Trophoblast cell (in vitro differentiated cells and primary cell): ENCODE measurements at regions not wholly inside any gene's neighbourhood (a gene's known extent, or its start where the extent isn't known, plus 50 kb on each side); places are given as distances from the start of the nearest gene placed in this dataset.
A peak's percentile ranks its signal among the peaks of the same experiment; 100 is the strongest.
"Not testable (repeated sequence)": the region's sequence is repeated elsewhere in the genome, so short reads cannot be mapped to it uniquely, and the experiment has no call there.

Source experiments
- DNase-seq, 2 donors: peaks; one replicate each; pipeline ENCODE4 v3.0.0-alpha.2; 2016
- H2AFZ ChIP-seq: 2 replicates; pipeline ENCODE4 v1.6.1; 2013; ENCODE audit warnings: low read length, moderate library complexity, mild to moderate bottlenecking; ENCODE audit not compliant: insufficient read depth, poor library complexity
- H2AK5ac ChIP-seq: 2 replicates; pipeline ENCODE4 v1.6.1; 2013; ENCODE audit warnings: mild to moderate bottlenecking, low read length
- H2BK120ac ChIP-seq: 2 replicates; pipeline ENCODE4 v1.6.1; 2013; ENCODE audit warnings: low read length, mild to moderate bottlenecking, moderate library complexity; ENCODE audit not compliant: insufficient read depth, poor library complexity
- H2BK12ac ChIP-seq: 2 replicates; pipeline ENCODE4 v1.6.1; 2013; ENCODE audit warnings: mild to moderate bottlenecking, low read length, moderate library complexity
- H2BK5ac ChIP-seq: 2 replicates; pipeline ENCODE4 v1.6.1; 2013; ENCODE audit warnings: low read length, low read depth, moderate library complexity, mild to moderate bottlenecking; ENCODE audit not compliant: poor library complexity
- H3K14ac ChIP-seq: 2 replicates; pipeline ENCODE4 v1.6.1; 2013; ENCODE audit warnings: mild to moderate bottlenecking, low read length
- H3K18ac ChIP-seq: 2 replicates; pipeline ENCODE4 v1.6.1; 2013; ENCODE audit warnings: mild to moderate bottlenecking, low read length
- H3K23ac ChIP-seq: 2 replicates; pipeline ENCODE4 v1.6.1; 2013; ENCODE audit warnings: low read length
- H3K27ac ChIP-seq: 2 replicates; pipeline ENCODE4 v1.5.1; 2013; ENCODE audit warnings: low read depth, mild to moderate bottlenecking, inconsistent platforms, low read length, moderate library complexity
- H3K27me3 ChIP-seq: 2 replicates; pipeline ENCODE4 v1.6.1; 2013; ENCODE audit warnings: inconsistent platforms, mild to moderate bottlenecking, low read length, moderate library complexity; ENCODE audit not compliant: insufficient read depth
- H3K36me3 ChIP-seq, 2 experiments: 1 replicate in 1 of 2; 2 replicates in 1 of 2; pipeline ENCODE4 v1.6.1; 2013; ENCODE audit warnings: low read length in 2 of 2, mild to moderate bottlenecking in 2 of 2, moderate library complexity in 1 of 2; ENCODE audit not compliant: insufficient read depth in 2 of 2, control insufficient read depth in 1 of 2
- H3K4ac ChIP-seq: 2 replicates; pipeline ENCODE4 v1.6.1; 2013; ENCODE audit warnings: low read depth, mild to moderate bottlenecking, low read length, moderate library complexity
- H3K4me1 ChIP-seq, 2 experiments: 1 replicate in 1 of 2; 2 replicates in 1 of 2; pipeline ENCODE4 v1.6.1; 2013; ENCODE audit warnings: low read length in 2 of 2, mild to moderate bottlenecking in 2 of 2, moderate library complexity in 1 of 2; ENCODE audit not compliant: insufficient read depth in 2 of 2, control insufficient read depth in 1 of 2
- H3K4me2 ChIP-seq: 2 replicates; pipeline ENCODE4 v1.6.1; 2013; ENCODE audit warnings: inconsistent platforms, mild to moderate bottlenecking, low read length, moderate library complexity
- H3K4me3 ChIP-seq: 2 replicates; pipeline ENCODE4 v1.5.1; 2013; ENCODE audit warnings: mild to moderate bottlenecking, low read depth, low read length, inconsistent platforms
- H3K79me1 ChIP-seq: one replicate; pipeline ENCODE4 v1.6.1; 2013; ENCODE audit warnings: low read length
- H3K79me2 ChIP-seq: 2 replicates; pipeline ENCODE4 v1.6.1; 2013; ENCODE audit warnings: low read length, mild to moderate bottlenecking; ENCODE audit not compliant: control insufficient read depth, insufficient read depth, poor library complexity
- H3K9ac ChIP-seq: 2 replicates; pipeline ENCODE4 v1.6.1; 2013; ENCODE audit warnings: mild to moderate bottlenecking, low read length
- H3K9me3 ChIP-seq: 2 replicates; pipeline ENCODE4 v1.6.1; 2013; ENCODE audit warnings: low read depth, mild to moderate bottlenecking, control low read depth, inconsistent platforms, low read length; ENCODE audit not compliant: insufficient read depth
- H4K12ac ChIP-seq: 2 replicates; pipeline ENCODE4 v1.6.1; 2013; ENCODE audit warnings: low read depth, mild to moderate bottlenecking, low read length, moderate library complexity
- H4K8ac ChIP-seq: 2 replicates; pipeline ENCODE4 v1.6.1; 2013; ENCODE audit warnings: low read depth, mild to moderate bottlenecking, low read length, moderate library complexity
- H4K91ac ChIP-seq: one replicate; pipeline ENCODE4 v1.6.1; 2013; ENCODE audit warnings: low read depth, mild to moderate bottlenecking, low read length, moderate library complexity
- WGBS: extraction: QIAGEN DNeasy Blood & Tissue Kit; methylation state at CpG from one replicate; pipeline ENCODE4 v1.1.7; 2013; ENCODE audit warnings: missing lambda C conversion rate; ENCODE audit not compliant: insufficient read length, insufficient coverage; ENCODE audit errors: extremely low coverage; 5-methylcytosine and 5-hydroxymethylcytosine counted together

DNA sequence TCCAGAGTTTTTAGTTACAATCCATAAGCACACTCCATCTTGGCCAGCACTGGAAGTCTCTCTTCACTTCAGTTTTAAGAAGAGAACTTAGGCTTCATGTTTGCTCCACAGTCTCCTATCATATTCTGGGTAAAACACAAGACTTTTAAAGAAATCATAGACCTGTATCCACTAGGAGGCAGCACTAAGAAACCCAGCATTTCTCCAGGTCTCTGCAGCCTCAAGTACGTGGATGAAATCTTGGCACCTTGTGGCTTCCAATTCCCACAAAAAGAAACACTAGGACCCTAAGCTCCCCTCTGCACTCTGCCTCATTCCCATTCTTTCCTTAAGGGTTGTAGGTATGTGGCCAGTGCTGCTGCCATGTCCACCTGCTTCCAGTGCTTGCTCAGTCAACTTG, 367.3 kb upstream of the CASK start:
- Histone ChIP-seq H3K23ac (no peak overlapping the region), H2AFZ (no peak overlapping the region), H3K79me1 (no peaks in the 10 kb centered on the region), H3K79me2 (no peaks in the 10 kb centered on the region), H3K14ac (no peak overlapping the region), H3K36me3 (no peaks in the 10 kb centered on the region), H4K8ac (no peak overlapping the region), H3K9ac (no peak overlapping the region), H3K4me3 (no peak overlapping the region), H2BK12ac (no peak overlapping the region), H4K91ac (no peak overlapping the region), H3K4me2 (no peak overlapping the region), H3K4ac (no peak overlapping the region), H4K12ac (no peak overlapping the region), H3K4me1 (no peaks in the 10 kb centered on the region), H2AK5ac (no peak overlapping the region), H2BK5ac (no peak overlapping the region), H3K27ac (no peak overlapping the region), H3K9me3 (no peaks in the 10 kb centered on the region), H2BK120ac (no peak overlapping the region), H3K18ac (no peak overlapping the region), H3K27me3 (no peaks in the 10 kb centered on the region)
- no CpG with 5 or more reads among the region's 1 CpG for WGBS
- peak in 1 of 2 donors; percentile 20 for DNase-seq

- no peak overlapping the region for H3K9ac ChIP-seq
- no peak overlapping the region for H2AK5ac ChIP-seq
- H3K4me2 ChIP-seq: no peak overlapping the region
- H3K4me1 ChIP-seq: no peaks in the 10 kb centered on the region
- no peak overlapping the region for H4K91ac ChIP-seq
- no CpG with 5 or more reads among the region's 3 CpGs for WGBS
- no peak overlapping the region for H2BK12ac ChIP-seq
- H3K27me3 ChIP-seq: no peaks in the 10 kb centered on the region
- H3K27ac ChIP-seq: no peak overlapping the region
- H3K4me3 ChIP-seq: no peak overlapping the region
- H2BK5ac ChIP-seq: no peak overlapping the region
- H3K18ac ChIP-seq: no peak overlapping the region
- H3K79me2 ChIP-seq: no peaks in the 10 kb centered on the region
- no peak overlapping the region for H3K4ac ChIP-seq
- DNase-seq: no peak
- no peak overlapping the region for H2AFZ ChIP-seq
- H2BK120ac ChIP-seq: no peak overlapping the region
- no peaks in the 10 kb centered on the region for H3K36me3 ChIP-seq
- H4K8ac ChIP-seq: no peak overlapping the region
- H3K9me3 ChIP-seq: no peaks in the 10 kb centered on the region
- no peaks in the 10 kb centered on the region for H3K79me1 ChIP-seq
- H4K12ac ChIP-seq: no peak overlapping the region
- no peak overlapping the region for H3K23ac ChIP-seq
- no peak overlapping the region for H3K14ac ChIP-seq
These were observed 366.4 kb upstream of the CASK start for GRCh38 chrX:42289492-42290385.

GRCh38 chrX:42285681-42286080, 362.3 kb upstream of the CASK start:
- not testable (repeated sequence) for H3K9me3 ChIP-seq, H4K8ac ChIP-seq, H3K79me1 ChIP-seq, H3K4me3 ChIP-seq, H4K12ac ChIP-seq, H3K4me1 ChIP-seq, H2AFZ ChIP-seq, DNase-seq, H3K4me2 ChIP-seq, H4K91ac ChIP-seq, H3K9ac ChIP-seq, H3K36me3 ChIP-seq, H2AK5ac ChIP-seq, H3K27me3 ChIP-seq, H3K79me2 ChIP-seq, H3K4ac ChIP-seq, H2BK12ac ChIP-seq, H3K23ac ChIP-seq, H3K14ac ChIP-seq, H2BK5ac ChIP-seq, H3K18ac ChIP-seq, H2BK120ac ChIP-seq, H3K27ac ChIP-seq
- no CpG with 5 or more reads among the region's 28 CpGs for whole genome bisulfite sequencing

GRCh38 chrX:42276982-42277690, 353.8 kb upstream of the CASK start:
- Histone ChIP-seq H3K4me3 (no peak overlapping the region), H2BK12ac (no peak overlapping the region), H4K12ac (no peak overlapping the region), H2AFZ (no peak overlapping the region), H2BK120ac (no peak overlapping the region), H3K79me1 (no peaks in the 10 kb centered on the region), H4K91ac (no peak overlapping the region), H3K23ac (no peak overlapping the region), H3K36me3 (no peaks in the 10 kb centered on the region), H3K14ac (no peak overlapping the region), H3K79me2 (no peaks in the 10 kb centered on the region), H3K27me3 (no peaks in the 10 kb centered on the region), H3K4ac (no peak overlapping the region), H2BK5ac (no peak overlapping the region), H2AK5ac (no peak overlapping the region), H3K27ac (no peak overlapping the region), H3K18ac (no peak overlapping the region), H3K4me1 (peaks cover 0 to 6% of the 10 kb centered on the region in 2 experiments), H3K9me3 (no peaks in the 10 kb centered on the region), H3K4me2 (no peak overlapping the region), H4K8ac (no peak overlapping the region), H3K9ac (no peak overlapping the region)
- no peak for DNase-seq
- no CpG with 5 or more reads among the region's 3 CpGs for WGBS
